Brain microvascular endothelial cell (primary cell): ENCODE measurements at regions not wholly inside any gene's neighbourhood (a gene's known extent, or its start where the extent isn't known, plus 50 kb on each side); places are given as distances from the start of the nearest gene placed in this dataset.

Source experiments
- DNase-seq: peaks from one replicate; pipeline ENCODE4 v3.0.0-alpha.2; 2020
- H3K27ac ChIP-seq: fragments of 250-450 bp; sonication (Bioruptor Pico); 2 replicates; pipeline ENCODE4 v1.5.1; 2020; ENCODE audit warnings: mild to moderate bottlenecking, moderate library complexity
- H3K27me3 ChIP-seq: fragments of 250-450 bp; sonication (Bioruptor Pico); replicated peaks from 2 replicates; pipeline ENCODE4 v1.5.1; 2020; ENCODE audit warnings: mild to moderate bottlenecking
- H3K36me3 ChIP-seq: fragments of 250-450 bp; sonication (Bioruptor Pico); replicated peaks from 2 replicates; pipeline ENCODE4 v1.5.1; 2020; ENCODE audit warnings: mild to moderate bottlenecking
- H3K4me3 ChIP-seq: 2 replicates; pipeline ENCODE4 v1.5.1; 2011; ENCODE audit warnings: low read depth, mild to moderate bottlenecking, control low read depth, low read length, moderate library complexity
- CTCF ChIP-seq: IDR thresholded peaks from 2 replicates; pipeline ENCODE4 v1.5.1; 2011; ENCODE audit warnings: low read depth, mild to moderate bottlenecking, moderate library complexity, low read length, control low read depth, inconsistent platforms; ENCODE audit errors: missing control alignments
- in situ Hi-C: cut with HindIII; loops from 2 replicates; pipeline ENCODE4 v1.10.0; 2017; ENCODE audit warnings: low sequenced_read_pairs, low pct_ligation_motif_present

- no peak overlapping the region for H3K4me3 ChIP-seq
- DNase-seq, result no peak
- H3K36me3 ChIP-seq, result no peaks in the 10 kb centered on the region
- in situ Hi-C loops, result no loop called here
- no peak overlapping the region for H3K27ac ChIP-seq
- H3K27me3 ChIP-seq, result no peaks in the 10 kb centered on the region
- TF ChIP-seq CTCF, result no peak
These were observed 94.1 kb upstream of the ZNF804A start for GRCh38 chr2:184504252-184504651.

- Histone ChIP-seq H3K4me3 (no peak overlapping the region), H3K36me3 (no peaks in the 10 kb centered on the region), H3K27me3 (no peaks in the 10 kb centered on the region), H3K27ac (no peak overlapping the region)
- in situ Hi-C loops, result no loop called here
- no peak for DNase-seq
- TF ChIP-seq CTCF, result no peak
These were observed 91.1 kb upstream of the ZNF804A start for GRCh38 chr2:184507254-184507653.

GRCh38 chr2:184517402-184517801, 80.9 kb upstream of the ZNF804A start:
- H3K27ac ChIP-seq, result no peak overlapping the region
- H3K27me3 ChIP-seq, result no peaks in the 10 kb centered on the region
- no peak overlapping the region for H3K4me3 ChIP-seq
- TF ChIP-seq CTCF, result no peak
- H3K36me3 ChIP-seq, result no peaks in the 10 kb centered on the region
- in situ Hi-C loops, result no loop called here
- no peak for DNase-seq

GRCh38 chr2:184520441-184520840, 77.9 kb upstream of the ZNF804A start:
- in situ Hi-C loops, result no loop called here
- no peak for DNase-seq
- H3K4me3 ChIP-seq, result no peak overlapping the region

GRCh38 chr2:184523732-184524131, 74.6 kb upstream of the ZNF804A start:
- in situ Hi-C loops, result no loop called here
- Histone ChIP-seq H3K27ac (no peak overlapping the region), H3K27me3 (no peaks in the 10 kb centered on the region), H3K4me3 (no peak overlapping the region), H3K36me3 (no peaks in the 10 kb centered on the region)
- no peak for DNase-seq
- TF ChIP-seq CTCF, result no peak

More at GRCh38 chr2:184520441-184520840, 77.9 kb upstream of the ZNF804A start:
- Histone ChIP-seq H3K27ac (no peak overlapping the region), H3K27me3 (no peaks in the 10 kb centered on the region), H3K36me3 (no peaks in the 10 kb centered on the region)
- TF ChIP-seq CTCF, result no peak

- DNase-seq, result no peak
- in situ Hi-C loops, result no loop called here
- no peak overlapping the region for H3K27ac ChIP-seq
- no peak for TF ChIP-seq CTCF
- H3K27me3 ChIP-seq, result no peaks in the 10 kb centered on the region
- H3K4me3 ChIP-seq, result no peak overlapping the region
- no peaks in the 10 kb centered on the region for H3K36me3 ChIP-seq
These were observed 73.6 kb upstream of the ZNF804A start for GRCh38 chr2:184524551-184525382.
